HG02642 (cell line): ENCODE measurements at regions not wholly inside any gene's neighbourhood (a gene's known extent, or its start where the extent isn't known, plus 50 kb on each side); places are given as distances from the start of the nearest gene placed in this dataset.
"Not testable (repeated sequence)": the region's sequence is repeated elsewhere in the genome, so short reads cannot be mapped to it uniquely, and the experiment has no call there.

Experiments
- ATAC-seq: cut with Tn5 transposase; IDR thresholded peaks from one replicate; pipeline ENCODE4 v1.9.1; 2021; ENCODE audit warnings: mild to moderate bottlenecking; ENCODE audit not compliant: unreplicated experiment, poor library complexity

- ATAC-seq, result no peak
These were observed 480.3 kb upstream of the ALCAM start for GRCh38 chr3:104886220-104886995.

GRCh38 chr3:104887069-104887468 is 479.6 kb upstream of the ALCAM start:
- ATAC-seq, result no peak

GRCh38 chr3:104887619-104888018 is 479.1 kb upstream of the ALCAM start:
- no peak for ATAC-seq

- no peak for ATAC-seq
These were observed 474.7 kb upstream of the ALCAM start for GRCh38 chr3:104892044-104892443.

- ATAC-seq, result no peak
These were observed 470.1 kb upstream of the ALCAM start for GRCh38 chr3:104896624-104897023.

- ATAC-seq, result no peak
These were observed 465.3 kb upstream of the ALCAM start for GRCh38 chr3:104901396-104901795.

- no peak for ATAC-seq
These were observed 463.6 kb upstream of the ALCAM start for GRCh38 chr3:104903064-104903463.

- ATAC-seq, result no peak
These were observed 460.6 kb upstream of the ALCAM start for GRCh38 chr3:104906001-104906639.

GRCh38 chr3:104907507-104907906 is 459.2 kb upstream of the ALCAM start:
- no peak for ATAC-seq

- no peak for ATAC-seq
These were observed 457.9 kb upstream of the ALCAM start for GRCh38 chr3:104908761-104909160.

- ATAC-seq, result no peak
These were observed 457.5 kb upstream of the ALCAM start for GRCh38 chr3:104909198-104909597.

GRCh38 chr3:104909721-104910120 is 457.0 kb upstream of the ALCAM start:
- ATAC-seq, result no peak

GRCh38 chr3:104911376-104911775 is 455.3 kb upstream of the ALCAM start:
- ATAC-seq, result no peak

- no peak for ATAC-seq
These were observed 449.7 kb upstream of the ALCAM start for GRCh38 chr3:104916971-104917370.

- ATAC-seq, result no peak
These were observed 446.2 kb upstream of the ALCAM start for GRCh38 chr3:104920512-104920911.

- ATAC-seq, result no peak
These were observed 432.7 kb upstream of the ALCAM start for GRCh38 chr3:104933972-104934371.

- ATAC-seq, result no peak
These were observed 431.1 kb upstream of the ALCAM start for GRCh38 chr3:104935613-104936012.

- no peak for ATAC-seq
These were observed 427.5 kb upstream of the ALCAM start for GRCh38 chr3:104939196-104939595.

GRCh38 chr3:104941785-104942184 is 424.9 kb upstream of the ALCAM start:
- no peak for ATAC-seq

GRCh38 chr3:104943974-104944373 is 422.7 kb upstream of the ALCAM start:
- no peak for ATAC-seq

- no peak for ATAC-seq
These were observed 418.8 kb upstream of the ALCAM start for GRCh38 chr3:104947943-104948342.

- ATAC-seq, result not testable (repeated sequence)
These were observed 416.9 kb upstream of the ALCAM start for GRCh38 chr3:104949810-104950209.
